Aorta (tissue), 5 donors: ENCODE measurements at regions not wholly inside any gene's neighbourhood (a gene's known extent, or its start where the extent isn't known, plus 50 kb on each side); places are given as distances from the start of the nearest gene placed in this dataset.
A peak's percentile ranks its signal among the peaks of the same experiment; 100 is the strongest.

ENCODE experiments used
- ATAC-seq: fragments of 200-7000 bp; cut with Tn5 transposase; one replicate; pipeline ENCODE4 v1.9.1; 2022; ENCODE audit warnings: moderate library complexity; ENCODE audit not compliant: low FRiP score
- DNase-seq, 2 donors: peaks; one replicate each; pipeline ENCODE4 v3.0.0-alpha.2; 2020
- H3K27ac ChIP-seq, 2 donors: one replicate each; pipeline ENCODE4 v1.5.1; 2013; ENCODE audit warnings: low read length in 2 of 2, mild to moderate bottlenecking in 2 of 2, moderate library complexity in 2 of 2, control low read depth in 1 of 2, inconsistent platforms in 1 of 2, low read depth in 1 of 2
- H3K27me3 ChIP-seq, 2 donors: one replicate each; pipeline ENCODE4 v1.6.1; 2013; ENCODE audit warnings: control low read depth in 1 of 2, low read length in 1 of 2, mild to moderate bottlenecking in 1 of 2, moderate library complexity in 1 of 2; ENCODE audit not compliant: insufficient read depth in 2 of 2, control insufficient read depth in 1 of 2
- H3K36me3 ChIP-seq, 2 donors: one replicate each; pipeline ENCODE4 v1.6.1; 2013; ENCODE audit warnings: control low read depth in 1 of 2, low read length in 1 of 2, mild to moderate bottlenecking in 1 of 2; ENCODE audit not compliant: insufficient read depth in 2 of 2, control insufficient read depth in 1 of 2
- H3K4me1 ChIP-seq, 2 donors: one replicate each; pipeline ENCODE4 v1.6.1; 2013; ENCODE audit warnings: low read length in 2 of 2, control low read depth in 1 of 2, mild to moderate bottlenecking in 1 of 2, moderate library complexity in 1 of 2; ENCODE audit not compliant: insufficient read depth in 2 of 2, control insufficient read depth in 1 of 2
- H3K4me3 ChIP-seq, 2 donors: one replicate each; pipeline ENCODE4 v1.5.1; 2013; ENCODE audit warnings: low read length in 2 of 2, control low read depth in 1 of 2, mild to moderate bottlenecking in 1 of 2
- H3K9me3 ChIP-seq: one replicate; pipeline ENCODE4 v1.6.1; 2013; ENCODE audit warnings: mild to moderate bottlenecking, low read length; ENCODE audit not compliant: control insufficient read depth
- WGBS, 2 donors: extraction: QIAGEN DNeasy Blood & Tissue Kit; methylation state at CpG; one replicate each; pipeline ENCODE4 v1.1.7; 2013; 5-methylcytosine and 5-hydroxymethylcytosine counted together
- intact Hi-C, 2 donors: fragments of 100-400 bp; cut with DNase I; formaldehyde crosslinking; loops; one replicate each; pipeline versions ENCODE4 v1.14.2 to v1.15.0; 2022
- donor health status: healthy with polysubstance abuse.
- donor health status: Bipolar disorder and iron deficiency.
- donor health status: DM: no; HTN: no; CAD: no.
- donor health status: DM: no; HTN: no; CAD: no.
- donor health status: DM: yes; HTN: yes; CAD: no.

DNA sequence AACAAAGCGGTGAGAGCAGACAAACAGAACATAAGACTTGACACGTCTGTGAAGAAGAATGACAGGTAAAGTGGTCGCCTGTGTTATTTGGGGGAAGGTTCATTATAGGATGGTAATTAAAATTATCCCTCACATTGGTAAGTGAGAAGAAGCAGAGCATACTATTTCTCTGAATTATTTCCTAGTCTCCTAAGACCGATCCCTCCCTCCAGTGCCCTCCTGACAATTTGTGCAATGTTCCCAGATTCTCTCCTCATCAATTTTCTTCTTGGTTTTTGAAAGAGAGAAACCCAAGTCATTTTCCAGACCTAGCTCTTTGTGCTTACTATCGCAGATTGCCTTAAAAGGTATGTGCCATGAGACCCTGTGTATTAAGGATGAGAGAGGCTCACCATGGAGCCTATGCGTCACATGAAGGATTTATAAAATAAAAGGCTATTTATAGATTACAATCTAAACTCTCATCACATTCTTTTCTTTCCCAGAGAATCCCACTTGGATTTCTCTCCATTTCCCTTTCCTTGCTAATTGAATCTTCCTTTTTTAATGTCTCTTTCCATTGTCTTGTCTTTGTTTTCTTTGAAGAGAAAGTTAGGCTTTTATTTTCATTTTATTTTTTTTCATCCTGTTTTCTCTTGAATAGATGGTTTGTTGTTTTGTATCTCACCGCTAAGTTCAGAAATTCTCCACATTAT lies 112.0 kb downstream of the PPP1R3A start:
- no peaks in the 10 kb centered on the region for H3K36me3 ChIP-seq
- DNase-seq: no peak
- 94 to 95% methylated on average over 7 of the region's 7 CpGs for WGBS, 2 donors
- H3K4me3 ChIP-seq: no peak overlapping the region
- H3K27ac ChIP-seq: no peak overlapping the region
- H3K27me3 ChIP-seq: no peaks in the 10 kb centered on the region
- intact Hi-C loops: no loop called here
- H3K4me1 ChIP-seq: no peaks in the 10 kb centered on the region
- no peak for ATAC-seq
- no peaks in the 10 kb centered on the region for H3K9me3 ChIP-seq

DNA sequence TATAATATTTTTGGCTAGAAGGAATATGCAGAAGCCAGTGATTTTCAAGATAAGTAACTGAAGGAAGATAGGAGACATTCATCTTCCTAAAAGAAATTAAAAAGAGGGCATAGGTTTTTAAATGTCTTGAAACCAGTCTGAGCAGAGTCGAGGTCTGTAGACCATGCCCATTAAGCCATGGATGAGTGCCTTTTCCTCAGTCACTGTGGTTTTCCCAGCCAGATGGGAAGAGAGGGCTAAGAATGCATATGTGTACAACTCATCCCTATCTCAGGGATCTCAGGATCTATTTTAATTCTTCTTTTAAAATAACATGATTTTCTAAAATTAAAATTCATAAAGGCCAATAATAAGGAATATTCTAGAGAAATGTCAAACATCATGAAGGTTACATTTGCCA lies 112.8 kb downstream of the PPP1R3A start:
- no peak for ATAC-seq
- no peak for DNase-seq
- intact Hi-C loops: no loop called here
- WGBS, 2 donors: 32 to 56% methylated on average over 1 of the region's 1 CpG
- Histone ChIP-seq H3K36me3 (no peaks in the 10 kb centered on the region), H3K9me3 (no peaks in the 10 kb centered on the region), H3K27me3 (no peaks in the 10 kb centered on the region), H3K4me3 (no peak overlapping the region), H3K27ac (no peak overlapping the region), H3K4me1 (no peaks in the 10 kb centered on the region)

DNA sequence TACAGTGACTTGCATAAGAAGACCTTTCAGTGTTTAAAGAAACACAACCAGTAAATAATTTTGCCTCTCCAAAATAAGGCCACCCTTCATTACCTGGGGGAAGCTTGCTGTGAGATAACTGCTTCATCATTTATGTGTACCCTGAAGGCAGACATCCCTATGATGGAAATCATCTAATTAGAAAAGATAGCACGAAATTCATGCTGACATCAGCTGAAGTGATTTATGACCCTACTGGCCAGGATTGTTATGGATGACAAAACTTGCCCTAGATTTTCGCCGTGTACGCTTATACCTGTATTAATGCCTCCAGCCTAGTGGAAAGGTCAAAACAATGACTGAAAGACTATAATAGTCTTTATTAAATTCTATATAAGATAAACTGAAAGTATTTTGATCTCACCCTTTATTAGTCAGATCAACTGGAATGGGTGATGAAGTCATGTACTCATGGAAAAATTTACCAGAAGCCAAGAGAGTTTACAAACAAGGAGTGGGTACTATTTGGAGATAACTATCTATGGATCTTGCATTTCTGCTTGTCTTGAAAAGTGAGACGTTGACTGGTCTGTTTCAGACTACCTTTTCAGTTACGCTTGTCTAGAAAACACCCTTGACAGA lies 114.2 kb downstream of the PPP1R3A start:
- ATAC-seq: no peak

DNA sequence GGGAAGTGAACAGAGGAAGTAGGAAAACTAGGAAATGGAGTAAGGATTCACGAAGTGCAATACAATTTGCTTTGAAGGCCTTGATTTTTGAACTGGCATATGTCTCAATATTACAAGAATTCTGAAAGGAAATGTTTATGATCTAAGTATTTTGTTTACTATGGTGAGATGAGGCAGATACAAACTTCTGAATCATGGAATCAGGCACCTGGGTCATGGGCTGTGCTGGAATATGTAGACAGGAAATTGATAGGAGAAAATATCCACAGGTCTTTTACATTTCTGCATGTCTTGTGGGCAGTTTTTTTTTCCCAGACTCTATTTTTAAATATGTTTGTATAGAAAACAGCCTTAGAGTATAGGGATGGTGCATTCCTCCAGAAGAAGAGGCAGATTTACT lies 117.1 kb downstream of the PPP1R3A start:
- no peaks in the 10 kb centered on the region for H3K9me3 ChIP-seq
- intact Hi-C loops: no loop called here
- DNase-seq: no peak
- 92 to 97% methylated on average over 1 of the region's 1 CpG for WGBS, 2 donors
- H3K36me3 ChIP-seq: no peaks in the 10 kb centered on the region
- H3K27ac ChIP-seq: no peak overlapping the region
- H3K4me1 ChIP-seq: peaks cover 0 to under 1% of the 10 kb centered on the region in 2 donors
- H3K27me3 ChIP-seq: no peaks in the 10 kb centered on the region
- no peak overlapping the region for H3K4me3 ChIP-seq
- no peak for ATAC-seq

More for the DNA sequence above, 114.2 kb downstream of the PPP1R3A start:
- no peaks in the 10 kb centered on the region for H3K27me3 ChIP-seq
- H3K9me3 ChIP-seq: no peaks in the 10 kb centered on the region
- H3K4me3 ChIP-seq: no peak overlapping the region
- WGBS, 2 donors: 91 to 94% methylated on average over 6 of the region's 6 CpGs
- H3K27ac ChIP-seq: no peak overlapping the region
- no peaks in the 10 kb centered on the region for H3K4me1 ChIP-seq
- H3K36me3 ChIP-seq: no peaks in the 10 kb centered on the region
- no peak for DNase-seq
- intact Hi-C loops: no loop called here

DNA sequence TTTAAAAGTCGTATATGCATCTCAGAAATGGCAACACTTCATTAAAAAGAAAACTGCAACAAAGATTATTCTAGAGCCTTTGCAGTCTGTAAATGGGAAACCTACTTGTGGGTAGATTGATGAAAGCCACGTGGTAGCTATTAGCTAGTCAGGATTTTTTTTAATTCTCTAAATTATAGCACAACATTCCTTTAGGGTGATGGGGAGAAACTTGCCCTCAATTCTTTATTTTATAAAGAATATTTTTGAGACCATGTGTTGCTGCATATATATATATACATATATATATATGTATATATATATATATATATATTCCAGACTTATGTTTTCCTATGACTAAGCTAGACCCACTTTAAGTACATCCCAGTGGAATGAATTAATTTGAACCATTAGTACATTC lies 118.0 kb downstream of the PPP1R3A start:
- Histone ChIP-seq H3K27me3 (no peaks in the 10 kb centered on the region), H3K9me3 (no peaks in the 10 kb centered on the region), H3K27ac (no peak overlapping the region), H3K4me3 (no peak overlapping the region), H3K4me1 (peaks cover 0 to 5% of the 10 kb centered on the region in 2 donors), H3K36me3 (no peaks in the 10 kb centered on the region)
- ATAC-seq (no peak), DNase-seq (no peak)
- intact Hi-C loops: no loop called here
- 82 to 83% methylated on average over 2 of the region's 2 CpGs for WGBS, 2 donors

DNA sequence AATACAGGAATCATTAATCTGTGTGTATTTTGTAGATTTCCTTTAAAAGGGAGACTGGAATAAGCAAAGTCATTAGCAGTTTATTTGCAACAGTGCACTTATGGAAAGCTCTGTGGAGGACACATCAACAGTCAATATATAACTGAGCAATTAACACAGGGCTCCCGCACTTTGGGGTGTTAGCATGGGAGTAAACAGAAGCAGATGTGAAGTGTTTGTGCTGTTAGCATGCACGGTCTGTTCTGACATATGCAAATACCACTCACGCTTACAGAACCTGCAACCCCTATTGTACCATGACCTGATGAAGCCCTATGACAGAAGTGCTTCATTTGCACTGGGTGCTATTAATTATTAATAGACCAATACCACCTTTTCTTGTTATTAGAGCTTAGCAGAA lies 118.9 kb downstream of the PPP1R3A start:
- Histone ChIP-seq H3K27me3 (no peaks in the 10 kb centered on the region), H3K27ac (no peak overlapping the region), H3K4me3 (no peak overlapping the region), H3K9me3 (no peaks in the 10 kb centered on the region), H3K4me1 (peaks cover 0 to 5% of the 10 kb centered on the region in 2 donors), H3K36me3 (no peaks in the 10 kb centered on the region)
- no peak for DNase-seq
- no peak for ATAC-seq
- intact Hi-C loops: loop anchor here in 1 of 2 donors (10.0 kb wide), 1 partner anchor 95 kb away; no protein-coding TSS in a partner anchor
- WGBS, 2 donors: 94 to 96% methylated on average over 3 of the region's 3 CpGs

DNA sequence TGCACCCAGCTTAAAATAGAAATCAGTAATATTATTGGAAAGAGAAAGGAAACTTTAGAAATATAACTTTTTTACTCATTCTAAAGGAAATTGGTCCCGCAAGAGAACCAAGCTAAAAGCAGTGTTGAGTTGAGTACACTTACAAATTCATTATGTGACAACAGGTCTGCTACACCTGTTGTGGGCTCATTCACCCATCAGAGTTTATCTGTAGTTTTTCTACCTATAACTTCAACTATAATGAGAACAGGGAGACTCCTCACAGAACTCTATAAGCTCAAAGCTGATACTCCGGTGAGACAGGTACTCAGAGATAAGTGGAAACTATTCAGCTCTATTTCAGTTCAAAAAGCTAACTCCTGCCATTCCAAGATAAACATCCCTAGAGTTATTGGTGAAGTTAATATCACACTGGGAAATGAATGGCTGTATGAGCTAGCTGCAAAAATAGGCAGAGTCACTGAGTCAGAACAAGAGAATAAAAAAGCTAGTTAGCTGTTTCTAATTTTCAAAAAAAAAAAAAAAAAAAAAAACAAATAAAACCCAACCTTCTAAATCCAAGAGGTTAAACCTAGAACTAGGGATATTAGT lies 121.3 kb downstream of the PPP1R3A start:
- Histone ChIP-seq H3K4me3 (no peak overlapping the region), H3K27me3 (no peaks in the 10 kb centered on the region), H3K36me3 (no peaks in the 10 kb centered on the region), H3K4me1 (peaks cover 0 to 5% of the 10 kb centered on the region in 2 donors), H3K9me3 (peaks cover 1% of the 10 kb centered on the region), H3K27ac (peak overlapping the region in 1 of 2 donors; percentile 36)
- 20 to 21% methylated on average over 2 of the region's 2 CpGs for WGBS, 2 donors
- ATAC-seq: no peak
- DNase-seq: no peak
- intact Hi-C loops: loop anchor here in 1 of 2 donors (10.0 kb wide), 1 partner anchor 97 kb away; no protein-coding TSS in a partner anchor

DNA sequence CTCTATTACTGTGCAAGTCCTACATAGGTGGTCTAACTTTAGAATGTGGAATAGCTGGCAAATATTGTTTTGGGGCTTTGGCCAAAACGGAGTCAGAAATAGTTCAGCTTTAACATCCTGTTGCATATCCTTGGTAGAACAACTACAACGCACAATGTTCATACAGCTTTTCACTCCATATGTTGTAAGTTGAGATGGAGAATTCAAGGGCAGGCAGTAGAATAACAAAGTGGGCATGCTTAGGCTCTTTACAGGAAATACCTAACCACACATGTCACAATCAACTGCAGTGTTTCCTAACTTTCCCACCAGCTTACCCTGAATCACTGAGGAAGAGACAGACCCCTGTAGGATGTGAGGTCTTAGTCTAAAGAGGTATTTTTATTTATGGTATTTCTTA lies 122.3 kb downstream of the PPP1R3A start:
- H3K27ac ChIP-seq: no peak overlapping the region
- intact Hi-C loops: loop anchor here in 1 of 2 donors (10.0 kb wide), 1 partner anchor 98 kb away; no protein-coding TSS in a partner anchor
- peaks cover 1% of the 10 kb centered on the region for H3K9me3 ChIP-seq
- no peaks in the 10 kb centered on the region for H3K36me3 ChIP-seq
- ATAC-seq (no peak), DNase-seq (no peak)
- peaks cover 0 to 5% of the 10 kb centered on the region in 2 donors for H3K4me1 ChIP-seq
- no peak overlapping the region for H3K4me3 ChIP-seq
- H3K27me3 ChIP-seq: no peaks in the 10 kb centered on the region
- 8 to 11% methylated on average over 2 of the region's 2 CpGs for WGBS, 2 donors
